GM12874 (cell line): ENCODE measurements at regions not wholly inside any gene's neighbourhood (a gene's known extent, or its start where the extent isn't known, plus 50 kb on each side); places are given as distances from the start of the nearest gene placed in this dataset.

Source experiments
- CTCF ChIP-seq: IDR thresholded peaks from 2 replicates; pipeline ENCODE4 v1.5.1; 2011; ENCODE audit warnings: low read depth, mild to moderate bottlenecking, control low read depth, low read length, moderate library complexity; ENCODE audit not compliant: insufficient read depth

- TF ChIP-seq CTCF, result no peak
Measured at GRCh38 chr10:118840776-118841468, 86.2 kb upstream of the CACUL1 start.

GRCh38 chr10:118841881-118842605 is 87.3 kb upstream of the CACUL1 start:
- no peak for TF ChIP-seq CTCF

- no peak for TF ChIP-seq CTCF
Measured at GRCh38 chr10:118842843-118843624, 88.3 kb upstream of the CACUL1 start.

GRCh38 chr10:118843647-118844265 is 89.0 kb upstream of the CACUL1 start:
- no peak for TF ChIP-seq CTCF

- no peak for TF ChIP-seq CTCF
Measured at GRCh38 chr10:118844731-118845521, 90.2 kb upstream of the CACUL1 start.

GRCh38 chr10:118845776-118846175 is 91.0 kb upstream of the CACUL1 start:
- no peak for TF ChIP-seq CTCF
